Stimulated activated CD4-positive, alpha-beta T cell treated with anti-CD3 and anti-CD28 coated beads, TNF-alpha, amount 100 ng/mL, for 48 hours (primary cell): ENCODE measurements at regions not wholly inside any gene's neighbourhood (a gene's known extent, or its start where the extent isn't known, plus 50 kb on each side); places are given as distances from the start of the nearest gene placed in this dataset.
"Not testable (repeated sequence)": the region's sequence is repeated elsewhere in the genome, so short reads cannot be mapped to it uniquely, and the experiment has no call there.

Experiments used
- DNase-seq, 3 donors: peaks; one replicate each; pipeline ENCODE4 v3.0.0-alpha.2; 2020; ENCODE audit warnings: low read depth in 3 of 3

GRCh38 chr5:89662499-89662898 is 747.1 kb downstream of the CETN3 start:
- no peak for DNase-seq

- no peak for DNase-seq
Measured at GRCh38 chr5:89638871-89639270, 755.9 kb upstream of the MEF2C start.

- not testable (repeated sequence) for DNase-seq
Measured at GRCh38 chr5:89634176-89634575, 751.2 kb upstream of the MEF2C start.

- DNase-seq = not testable (repeated sequence)
Measured at GRCh38 chr5:89630064-89630463, 747.1 kb upstream of the MEF2C start.

GRCh38 chr5:89628876-89629635 is 746.1 kb upstream of the MEF2C start:
- DNase-seq = no peak

GRCh38 chr5:89615839-89616518 is 733.0 kb upstream of the MEF2C start:
- no peak for DNase-seq

- no peak for DNase-seq
Measured at GRCh38 chr5:89613222-89613956, 730.4 kb upstream of the MEF2C start.

- no peak for DNase-seq
Measured at GRCh38 chr5:89606939-89607534, 724.1 kb upstream of the MEF2C start.

- no peak for DNase-seq
Measured at GRCh38 chr5:89604342-89604741, 721.4 kb upstream of the MEF2C start.

GRCh38 chr5:89601880-89602279 is 718.9 kb upstream of the MEF2C start:
- DNase-seq = no peak

GRCh38 chr5:89597878-89598277 is 714.9 kb upstream of the MEF2C start:
- no peak for DNase-seq

- no peak for DNase-seq
Measured at GRCh38 chr5:89596821-89597220, 713.8 kb upstream of the MEF2C start.

- no peak for DNase-seq
Measured at GRCh38 chr5:89595056-89595455, 712.1 kb upstream of the MEF2C start.

GRCh38 chr5:89584339-89584956 is 701.5 kb upstream of the MEF2C start:
- no peak for DNase-seq

- no peak for DNase-seq
Measured at GRCh38 chr5:89583534-89583933, 700.5 kb upstream of the MEF2C start.

GRCh38 chr5:89582768-89583339 is 699.9 kb upstream of the MEF2C start:
- no peak for DNase-seq

GRCh38 chr5:89580976-89581375 is 698.0 kb upstream of the MEF2C start:
- DNase-seq = no peak

GRCh38 chr5:89575319-89575718 is 692.3 kb upstream of the MEF2C start:
- DNase-seq = no peak

GRCh38 chr5:89573345-89573744 is 690.4 kb upstream of the MEF2C start:
- DNase-seq = no peak

- no peak for DNase-seq
Measured at GRCh38 chr5:89572696-89573095, 689.7 kb upstream of the MEF2C start.

GRCh38 chr5:89570557-89570956 is 687.6 kb upstream of the MEF2C start:
- DNase-seq = no peak

- DNase-seq = no peak
Measured at GRCh38 chr5:89566340-89566739, 683.4 kb upstream of the MEF2C start.
